GM23338 (cell line): ENCODE measurements at regions not wholly inside any gene's neighbourhood (a gene's known extent, or its start where the extent isn't known, plus 50 kb on each side); places are given as distances from the start of the nearest gene placed in this dataset.

Source experiments
- CREB1 ChIP-seq: fragments of 250-450 bp; sonication (Bioruptor Pico); IDR thresholded peaks from 2 replicates; pipeline ENCODE4 v1.5.0; 2020; ENCODE audit warnings: low read depth, mild to moderate bottlenecking, moderate library complexity
- ETS1 ChIP-seq: IDR thresholded peaks from 2 replicates; pipeline ENCODE4 v1.6.1; 2016; ENCODE audit warnings: antibody characterized with exemption
- EZH2 ChIP-seq: fragments of 200-600 bp; sonication (generic); IDR thresholded peaks from one replicate; pipeline ENCODE4 v1.8.0; 2017; ENCODE audit warnings: antibody characterized with exemption, mild to moderate bottlenecking, low read depth; ENCODE audit not compliant: unreplicated experiment
- EZH2phosphoT487 ChIP-seq: fragments of 200-600 bp; sonication (generic); IDR thresholded peaks from one replicate; pipeline ENCODE4 v1.8.1; 2018; ENCODE audit warnings: antibody characterized with exemption; ENCODE audit not compliant: unreplicated experiment
- JUNB ChIP-seq: IDR thresholded peaks from one replicate; pipeline ENCODE4 v1.6.1; 2016; ENCODE audit warnings: antibody characterized with exemption; ENCODE audit not compliant: unreplicated experiment
- NANOG ChIP-seq: IDR thresholded peaks from 2 replicates; pipeline ENCODE4 v1.6.1; 2016; ENCODE audit warnings: antibody characterized with exemption, borderline replicate concordance
- POLR2AphosphoS5 ChIP-seq: IDR thresholded peaks from 2 replicates; pipeline ENCODE4 v1.6.1; 2016; ENCODE audit warnings: antibody characterized with exemption, low read depth
- REST ChIP-seq: IDR thresholded peaks from one replicate; pipeline ENCODE4 v1.6.1; 2018; ENCODE audit warnings: antibody characterized with exemption; ENCODE audit not compliant: unreplicated experiment
- ZNF114 ChIP-seq: fragments of 250-450 bp; sonication (Bioruptor Pico); IDR thresholded peaks from 2 replicates; pipeline ENCODE4 v1.5.0; 2020; ENCODE audit warnings: mild to moderate bottlenecking, moderate library complexity
- ZNF462 ChIP-seq: fragments of 250-450 bp; sonication (Bioruptor Pico); IDR thresholded peaks from 2 replicates; pipeline ENCODE4 v1.5.0; 2020; ENCODE audit warnings: mild to moderate bottlenecking, moderate library complexity
- TF ChIP-seq, protein P1 (sequence below), 2 experiments: fragments of 200-600 bp in 1 of 2; sonication (generic) in 1 of 2; conservative IDR thresholded peaks; 2 replicates each; pipeline versions ENCODE4 v1.5.1 to v1.6.1; 2016 to 2017; ENCODE audit warnings: antibody characterized with exemption in 2 of 2, low read depth in 2 of 2, mild to moderate bottlenecking in 2 of 2, moderate library complexity in 1 of 2

- TF ChIP-seq POLR2AphosphoS5 (no peak), EZH2phosphoT487 (no peak), ETS1 (no peak), CREB1 (CRISPR knock-in tag) (no peak), REST (no peak), EZH2 (no peak), JUNB (no peak), NANOG (no peak), ZNF462 (CRISPR knock-in tag) (no peak), ZNF114 (CRISPR knock-in tag) (no peak)
- TF ChIP-seq, protein P1, sequence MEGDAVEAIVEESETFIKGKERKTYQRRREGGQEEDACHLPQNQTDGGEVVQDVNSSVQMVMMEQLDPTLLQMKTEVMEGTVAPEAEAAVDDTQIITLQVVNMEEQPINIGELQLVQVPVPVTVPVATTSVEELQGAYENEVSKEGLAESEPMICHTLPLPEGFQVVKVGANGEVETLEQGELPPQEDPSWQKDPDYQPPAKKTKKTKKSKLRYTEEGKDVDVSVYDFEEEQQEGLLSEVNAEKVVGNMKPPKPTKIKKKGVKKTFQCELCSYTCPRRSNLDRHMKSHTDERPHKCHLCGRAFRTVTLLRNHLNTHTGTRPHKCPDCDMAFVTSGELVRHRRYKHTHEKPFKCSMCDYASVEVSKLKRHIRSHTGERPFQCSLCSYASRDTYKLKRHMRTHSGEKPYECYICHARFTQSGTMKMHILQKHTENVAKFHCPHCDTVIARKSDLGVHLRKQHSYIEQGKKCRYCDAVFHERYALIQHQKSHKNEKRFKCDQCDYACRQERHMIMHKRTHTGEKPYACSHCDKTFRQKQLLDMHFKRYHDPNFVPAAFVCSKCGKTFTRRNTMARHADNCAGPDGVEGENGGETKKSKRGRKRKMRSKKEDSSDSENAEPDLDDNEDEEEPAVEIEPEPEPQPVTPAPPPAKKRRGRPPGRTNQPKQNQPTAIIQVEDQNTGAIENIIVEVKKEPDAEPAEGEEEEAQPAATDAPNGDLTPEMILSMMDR (conservative IDR thresholded peaks at IDR 0.05; ENCODE audit: low read depth in 2 of 2), result no peak
Measured at GRCh38 chr3:27024493-27024892, 344.7 kb downstream of the NEK10 start.
